IMR-90 (cell line): ENCODE measurements at regions not wholly inside any gene's neighbourhood (a gene's known extent, or its start where the extent isn't known, plus 50 kb on each side); places are given as distances from the start of the nearest gene placed in this dataset.

Experiments used
- ATAC-seq: fragments of 200-7000 bp; cut with Tn5 transposase; 2 replicates; pipeline ENCODE4 v1.9.1; 2020; ENCODE audit warnings: low read depth, mild to moderate bottlenecking, moderate library complexity
- BruUV-seq: library from RNA; stranded (reverse); fragments of 400-500 nt; replicated peaks from 2 replicates; lab custom pipeline; 2021; lab: Mats Ljungman, UMichigan
- CTCF ChIA-PET: fragments of 300-600 bp; formaldehyde crosslinking; extraction: SDS; loops from one replicate; lab custom pipeline; 2021; ENCODE audit warnings: antibody characterized with exemption; lab: Yijun Ruan, JAX
- POLR2A ChIA-PET: fragments of 300-600 bp; sonication (Branson Sonifier 250); formaldehyde crosslinking; loops from one replicate; lab custom pipeline; 2022; ENCODE audit warnings: antibody characterized with exemption; ENCODE audit not compliant: unreplicated experiment; lab: Charles Lee
- DNase-seq: peaks from one replicate; pipeline ENCODE4 v3.0.0; 2013
- H2AFZ ChIP-seq: replicated peaks from 2 replicates; pipeline ENCODE3; 2013; ENCODE audit warnings: low read length, mild to moderate bottlenecking; ENCODE audit not compliant: poor library complexity
- H2AK5ac ChIP-seq: 2 replicates; pipeline ENCODE4 v1.6.1; 2013; ENCODE audit warnings: low read depth, low read length, inconsistent platforms
- H2AK9ac ChIP-seq: replicated peaks from 2 replicates; pipeline ENCODE3; 2013; ENCODE audit warnings: mild to moderate bottlenecking, low read depth, low read length, moderate library complexity; ENCODE audit not compliant: poor library complexity
- H2BK120ac ChIP-seq: 2 replicates; pipeline ENCODE4 v1.6.1; 2013; ENCODE audit warnings: low read depth, low read length, inconsistent platforms
- H2BK15ac ChIP-seq: 3 replicates; pipeline ENCODE4 v1.6.1; 2013; ENCODE audit warnings: low read depth, low read length, inconsistent platforms
- H2BK20ac ChIP-seq: 2 replicates; pipeline ENCODE4 v1.6.1; 2013; ENCODE audit warnings: low read depth, mild to moderate bottlenecking, inconsistent platforms, low read length, moderate library complexity
- H2BK5ac ChIP-seq: 2 replicates; pipeline ENCODE4 v1.6.1; 2013; ENCODE audit warnings: mild to moderate bottlenecking, low read depth, low read length, inconsistent platforms; ENCODE audit not compliant: poor library complexity, severe bottlenecking
- H3K14ac ChIP-seq: replicated peaks from 2 replicates; pipeline ENCODE4 v1.6.1; 2013; ENCODE audit warnings: low read depth, low read length, inconsistent platforms
- H3K18ac ChIP-seq: 2 replicates; pipeline ENCODE4 v1.6.1; 2013; ENCODE audit warnings: low read depth, low read length, control low read depth
- H3K23ac ChIP-seq: 2 replicates; pipeline ENCODE4 v1.6.1; 2013; ENCODE audit warnings: low read depth, low read length, inconsistent platforms
- H3K27ac ChIP-seq: 2 replicates; pipeline ENCODE4 v1.5.1; 2013; ENCODE audit warnings: mild to moderate bottlenecking, control low read depth, low read length; ENCODE audit not compliant: insufficient read depth
- H3K27me3 ChIP-seq: 2 replicates; pipeline ENCODE4 v1.6.1; 2013; ENCODE audit warnings: low read length; ENCODE audit not compliant: control insufficient read depth, insufficient read depth
- H3K36me3 ChIP-seq: 2 replicates; pipeline ENCODE4 v1.6.1; 2013; ENCODE audit warnings: low read length, mixed read lengths; ENCODE audit not compliant: control insufficient read depth, insufficient read depth
- H3K4ac ChIP-seq: 2 replicates; pipeline ENCODE4 v1.6.1; 2013; ENCODE audit warnings: low read depth, low read length, inconsistent platforms
- H3K4me1 ChIP-seq: 2 replicates; pipeline ENCODE4 v1.6.1; 2013; ENCODE audit warnings: low read length, mixed read lengths; ENCODE audit not compliant: control insufficient read depth, insufficient read depth
- H3K4me2 ChIP-seq: 2 replicates; pipeline ENCODE4 v1.6.1; 2013; ENCODE audit warnings: low read depth, mild to moderate bottlenecking, control low read depth, low read length, moderate library complexity
- H3K4me3 ChIP-seq: 2 replicates; pipeline ENCODE4 v1.5.1; 2013; ENCODE audit warnings: low read depth, mild to moderate bottlenecking, control low read depth, low read length, moderate library complexity; ENCODE audit not compliant: insufficient read depth
- H3K56ac ChIP-seq: 2 replicates; pipeline ENCODE4 v1.6.1; 2013; ENCODE audit warnings: low read length, inconsistent platforms; ENCODE audit not compliant: insufficient read depth; ENCODE audit errors: extremely low read depth
- H3K79me1 ChIP-seq, 2 experiments: 2 replicates each; pipeline ENCODE4 v1.6.1; 2013; ENCODE audit warnings: low read length in 2 of 2, inconsistent platforms in 1 of 2, low read depth in 1 of 2
- H3K9ac ChIP-seq: 2 replicates; pipeline ENCODE4 v1.6.1; 2013; ENCODE audit warnings: low read depth, low read length, control low read depth
- H3K9me1 ChIP-seq: 2 replicates; pipeline ENCODE4 v1.6.1; 2013; ENCODE audit warnings: low read length, inconsistent platforms; ENCODE audit not compliant: insufficient read depth
- H3K9me3 ChIP-seq: 2 replicates; pipeline ENCODE4 v1.6.1; 2013; ENCODE audit warnings: low read length; ENCODE audit not compliant: control insufficient read depth, insufficient read depth
- H4K20me1 ChIP-seq: 2 replicates; pipeline ENCODE4 v1.6.1; 2013; ENCODE audit warnings: low read length, inconsistent platforms; ENCODE audit not compliant: insufficient read depth
- H4K5ac ChIP-seq: 2 replicates; pipeline ENCODE4 v1.6.1; 2013; ENCODE audit warnings: mild to moderate bottlenecking, low read depth, low read length, control low read depth
- H4K8ac ChIP-seq, 2 experiments: 2 replicates each; pipeline ENCODE4 v1.6.1; 2013; ENCODE audit warnings: low read depth in 2 of 2, low read length in 2 of 2, control low read depth in 1 of 2, inconsistent platforms in 1 of 2
- H4K91ac ChIP-seq: 2 replicates; pipeline ENCODE4 v1.6.1; 2013; ENCODE audit warnings: low read depth, low read length, inconsistent platforms; ENCODE audit not compliant: insufficient read depth
- BHLHE40 ChIP-seq: fragments of 150-350 bp; IDR thresholded peaks from 2 replicates; pipeline ENCODE4 v1.6.1; 2016; ENCODE audit warnings: mild to moderate bottlenecking, low read depth, low read length
- CEBPB ChIP-seq: IDR thresholded peaks from 2 replicates; pipeline ENCODE4 v1.6.1; 2012; ENCODE audit warnings: low read depth, low read length, improper control_type of control experiment
- CHD1 ChIP-seq: IDR thresholded peaks from 2 replicates; pipeline ENCODE4 v1.6.1; 2012; ENCODE audit warnings: low read depth, low read length, improper control_type of control experiment
- CTCF ChIP-seq: conservative IDR thresholded peaks from 2 replicates; pipeline ENCODE4 v1.5.1; 2012; ENCODE audit warnings: mild to moderate bottlenecking, low read depth, low read length, improper control_type of control experiment
- ELK1 ChIP-seq: fragments of 150-350 bp; IDR thresholded peaks from 2 replicates; pipeline ENCODE4 v1.6.1; 2016; ENCODE audit warnings: low read depth, mild to moderate bottlenecking, low read length, moderate library complexity, borderline replicate concordance
- FOS ChIP-seq: fragments of 150-350 bp; IDR thresholded peaks from 2 replicates; pipeline ENCODE4 v1.6.1; 2016; ENCODE audit warnings: low read depth, low read length
- MAFK ChIP-seq: IDR thresholded peaks from 2 replicates; pipeline ENCODE4 v1.6.1; 2012; ENCODE audit warnings: low read depth, low read length, improper control_type of control experiment
- MAZ ChIP-seq: IDR thresholded peaks from 2 replicates; pipeline ENCODE4 v1.6.1; 2012; ENCODE audit warnings: low read depth, mild to moderate bottlenecking, low read length, improper control_type of control experiment, moderate library complexity, borderline replicate concordance
- MXI1 ChIP-seq: IDR thresholded peaks from 2 replicates; pipeline ENCODE4 v1.6.1; 2012; ENCODE audit warnings: low read depth, mild to moderate bottlenecking, low read length, moderate library complexity, borderline replicate concordance
- NFE2L2 ChIP-seq: fragments of 150-350 bp; IDR thresholded peaks from 2 replicates; pipeline ENCODE4 v1.6.1; 2016; ENCODE audit warnings: low read depth, mild to moderate bottlenecking, low read length
- POLR2A ChIP-seq: IDR thresholded peaks from 2 replicates; pipeline ENCODE4 v1.6.1; 2012; ENCODE audit warnings: mild to moderate bottlenecking, low read depth, low read length
- RAD21 ChIP-seq: IDR thresholded peaks from 2 replicates; pipeline ENCODE4 v1.6.1; 2012; ENCODE audit warnings: low read length, improper control_type of control experiment
- RCOR1 ChIP-seq: IDR thresholded peaks from 2 replicates; pipeline ENCODE4 v1.6.1; 2012; ENCODE audit warnings: mild to moderate bottlenecking, low read length, improper control_type of control experiment; ENCODE audit not compliant: insufficient replicate concordance
- RFX5 ChIP-seq: IDR thresholded peaks from 2 replicates; pipeline ENCODE4 v1.8.0; 2012; ENCODE audit warnings: low read depth, mild to moderate bottlenecking, low read length, moderate library complexity
- SMC3 ChIP-seq: fragments of 150-350 bp; IDR thresholded peaks from 2 replicates; pipeline ENCODE4 v1.6.1; 2016; ENCODE audit warnings: low read depth, mild to moderate bottlenecking, antibody characterized with exemption, low read length, moderate library complexity
- WGBS, 2 experiments: methylation state at CpG; one replicate each; pipeline versions ENCODE4 v1.1.5 to v1.1.7; 2013; ENCODE audit warnings: missing lambda C conversion rate in 2 of 2; ENCODE audit not compliant: insufficient read length in 1 of 2; ENCODE audit errors: extremely low coverage in 2 of 2; 5-methylcytosine and 5-hydroxymethylcytosine counted together
- dilution Hi-C: fragments of 300-500 bp; cut with HindIII; formaldehyde crosslinking; loops from one replicate; pipeline ENCODE4 v1.14.3; 2018; ENCODE audit warnings: low sequenced_read_pairs; ENCODE audit not compliant: unreplicated experiment
- in situ Hi-C: fragments of 300-500 bp; cut with MboI; formaldehyde crosslinking; loops from 3 replicates; pipeline ENCODE4 v1.14.3; 2019; ENCODE audit warnings: low sequenced_read_pairs, inconsistent platforms, mixed read lengths
- intact Hi-C: fragments of 100-400 bp; cut with micrococcal nuclease; formaldehyde crosslinking; loops from 2 replicates; pipeline ENCODE4 v1.10.0; 2022
- TF ChIP-seq, protein P1 (sequence below): fragments of 150-350 bp; IDR thresholded peaks from 2 replicates; pipeline ENCODE4 v1.6.1; 2017; ENCODE audit warnings: mild to moderate bottlenecking, antibody characterized with exemption, low read length, low read depth

- POLR2A ChIA-PET = no interaction called here
- H2BK120ac ChIP-seq = no peak overlapping the region
- H4K91ac ChIP-seq = no peak overlapping the region
- no peaks in the 10 kb centered on the region for H3K79me1 ChIP-seq
- H3K56ac ChIP-seq = no peak overlapping the region
- CTCF ChIA-PET = no interaction called here
- no peak overlapping the region for H3K27ac ChIP-seq
- H2BK5ac ChIP-seq = no peak overlapping the region
- H4K8ac ChIP-seq = no peak overlapping the region
- H4K5ac ChIP-seq = no peak overlapping the region
- no peaks in the 10 kb centered on the region for H4K20me1 ChIP-seq
- no peak overlapping the region for H3K9ac ChIP-seq
- H3K4me1 ChIP-seq = no peaks in the 10 kb centered on the region
- no peak overlapping the region for H2BK20ac ChIP-seq
- dilution Hi-C loops (no loop called here), in situ Hi-C loops (no loop called here), intact Hi-C loops (no loop called here)
- no peak overlapping the region for H3K4me2 ChIP-seq
- no peaks in the 10 kb centered on the region for H3K9me3 ChIP-seq
- ATAC-seq (no peak), DNase-seq (peak; percentile 2)
- no peak overlapping the region for H2AK5ac ChIP-seq
- no peak overlapping the region for H3K4me3 ChIP-seq
- H3K4ac ChIP-seq = no peak overlapping the region
- H3K18ac ChIP-seq = no peak overlapping the region
- H3K9me1 ChIP-seq = no peaks in the 10 kb centered on the region
- H2BK15ac ChIP-seq = no peak overlapping the region
- no peak overlapping the region for H3K23ac ChIP-seq
- no peak overlapping the region for H2AK9ac ChIP-seq
- H3K36me3 ChIP-seq = no peaks in the 10 kb centered on the region
- no peaks in the 10 kb centered on the region for H3K27me3 ChIP-seq
- TF ChIP-seq ELK1 (no peak), RFX5 (no peak), FOS (no peak), RCOR1 (no peak), MAFK (no peak), RAD21 (no peak), POLR2A (no peak), CEBPB (no peak), CHD1 (no peak), MAZ (no peak), NFE2L2 (no peak), MXI1 (no peak), SMC3 (no peak), BHLHE40 (no peak), CTCF (no peak)
- TF ChIP-seq, protein P1, sequence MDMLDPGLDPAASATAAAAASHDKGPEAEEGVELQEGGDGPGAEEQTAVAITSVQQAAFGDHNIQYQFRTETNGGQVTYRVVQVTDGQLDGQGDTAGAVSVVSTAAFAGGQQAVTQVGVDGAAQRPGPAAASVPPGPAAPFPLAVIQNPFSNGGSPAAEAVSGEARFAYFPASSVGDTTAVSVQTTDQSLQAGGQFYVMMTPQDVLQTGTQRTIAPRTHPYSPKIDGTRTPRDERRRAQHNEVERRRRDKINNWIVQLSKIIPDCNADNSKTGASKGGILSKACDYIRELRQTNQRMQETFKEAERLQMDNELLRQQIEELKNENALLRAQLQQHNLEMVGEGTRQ = no peak
- no peak overlapping the region for H2AFZ ChIP-seq
- BruUV-seq = no TSS peak
- no peak overlapping the region for H3K14ac ChIP-seq
- WGBS, 2 experiments = 31% methylated on average over 4 of the region's 5 CpGs; no CpG with 5 or more reads in 1 of the 2 experiments
Measured at GRCh38 chr15:31758126-31758525, 272.2 kb upstream of the CHRNA7 start.
